ENCODE measurements at regions not wholly inside any gene's neighbourhood (a gene's known extent, or its start where the extent isn't known, plus 50 kb on each side); places are given as distances from the start of the nearest gene placed in this dataset.
"Not testable (repeated sequence)": the region's sequence is repeated elsewhere in the genome, so short reads cannot be mapped to it uniquely, and the experiment has no call there.

GRCh38 chr7:156515911-156516790, 124.4 kb upstream of the RNF32 start:
- DNase-seq (ENCODE audit: low read depth), result no peak

- no peak for DNase-seq (ENCODE audit: low read depth)
Measured at GRCh38 chr7:156514851-156515250, 125.7 kb upstream of the RNF32 start.

- DNase-seq (ENCODE audit: low read depth), result no peak
Measured at GRCh38 chr7:156511426-156511825, 129.1 kb upstream of the RNF32 start.

- DNase-seq (ENCODE audit: low read depth), result no peak
Measured at GRCh38 chr7:156510966-156511365, 129.6 kb upstream of the RNF32 start.

- DNase-seq (ENCODE audit: low read depth), result no peak
Measured at GRCh38 chr7:156509216-156509615, 131.4 kb upstream of the RNF32 start.

GRCh38 chr7:156505876-156506275, 134.7 kb upstream of the RNF32 start:
- DNase-seq (ENCODE audit: low read depth), result no peak

GRCh38 chr7:156504687-156505545, 135.7 kb upstream of the RNF32 start:
- DNase-seq (ENCODE audit: low read depth), result no peak

- DNase-seq (ENCODE audit: low read depth), result no peak
Measured at GRCh38 chr7:156504006-156504405, 136.6 kb upstream of the RNF32 start.

- no peak for DNase-seq (ENCODE audit: low read depth)
Measured at GRCh38 chr7:156503196-156503595, 137.4 kb upstream of the RNF32 start.

- not testable (repeated sequence) for DNase-seq (ENCODE audit: low read depth)
Measured at GRCh38 chr7:156501815-156502214, 138.8 kb upstream of the RNF32 start.

- DNase-seq (ENCODE audit: low read depth), result no peak
Measured at GRCh38 chr7:156499247-156499881, 141.2 kb upstream of the RNF32 start.

GRCh38 chr7:156497776-156498509, 142.6 kb upstream of the RNF32 start:
- no peak for DNase-seq (ENCODE audit: low read depth)

- DNase-seq (ENCODE audit: low read depth), result no peak
Measured at GRCh38 chr7:156496865-156497264, 143.7 kb upstream of the RNF32 start.

- no peak for DNase-seq (ENCODE audit: low read depth)
Measured at GRCh38 chr7:156496363-156496769, 144.2 kb upstream of the RNF32 start.

- no peak for DNase-seq (ENCODE audit: low read depth)
Measured at GRCh38 chr7:156494960-156495359, 145.6 kb upstream of the RNF32 start.

- DNase-seq (ENCODE audit: low read depth), result peak; percentile 13
Measured at GRCh38 chr7:156493942-156494341, 146.6 kb upstream of the RNF32 start.

GRCh38 chr7:156492170-156492569, 148.4 kb upstream of the RNF32 start:
- no peak for DNase-seq (ENCODE audit: low read depth)

GRCh38 chr7:156491435-156491834, 149.1 kb upstream of the RNF32 start:
- no peak for DNase-seq (ENCODE audit: low read depth)

- DNase-seq (ENCODE audit: low read depth), result no peak
Measured at GRCh38 chr7:156490021-156490800, 150.4 kb upstream of the RNF32 start.

- no peak for DNase-seq (ENCODE audit: low read depth)
Measured at GRCh38 chr7:156487811-156488533, 152.6 kb upstream of the RNF32 start.

All from non-pigmented ciliary epithelial cell (primary cell).